Bronchial epithelial cell (primary cell): ENCODE measurements at regions not wholly inside any gene's neighbourhood (a gene's known extent, or its start where the extent isn't known, plus 50 kb on each side); places are given as distances from the start of the nearest gene placed in this dataset.
"Not testable (repeated sequence)": the region's sequence is repeated elsewhere in the genome, so short reads cannot be mapped to it uniquely, and the experiment has no call there.

ENCODE experiments used
- DNase-seq: peaks from one replicate; pipeline ENCODE4 v3.0.0-alpha.2; 2010; ENCODE audit warnings: low read depth
- FAIRE-seq: peaks from 2 replicates; lab custom pipeline; 2011; peaks lifted over from hg19 to GRCh38; lab: Jason Lieb, UNC
- H3K27me3 ChIP-seq: 2 replicates; pipeline ENCODE4 v1.5.1; 2011; ENCODE audit warnings: low read length; ENCODE audit not compliant: control insufficient read depth, insufficient read depth
- H3K36me3 ChIP-seq: 2 replicates; pipeline ENCODE4 v1.5.1; 2011; ENCODE audit warnings: low read length; ENCODE audit not compliant: control insufficient read depth, insufficient read depth
- H3K4me3 ChIP-seq: 2 replicates; pipeline ENCODE4 v1.5.1; 2011; ENCODE audit warnings: mild to moderate bottlenecking, low read depth, low read length, control low read depth
- TF ChIP-seq, protein P1 (sequence below): IDR thresholded peaks from 2 replicates; pipeline ENCODE4 v1.5.1; 2011; ENCODE audit warnings: mild to moderate bottlenecking, moderate library complexity, low read length, control low read depth, inconsistent platforms; ENCODE audit not compliant: insufficient read depth, severe bottlenecking

DNA sequence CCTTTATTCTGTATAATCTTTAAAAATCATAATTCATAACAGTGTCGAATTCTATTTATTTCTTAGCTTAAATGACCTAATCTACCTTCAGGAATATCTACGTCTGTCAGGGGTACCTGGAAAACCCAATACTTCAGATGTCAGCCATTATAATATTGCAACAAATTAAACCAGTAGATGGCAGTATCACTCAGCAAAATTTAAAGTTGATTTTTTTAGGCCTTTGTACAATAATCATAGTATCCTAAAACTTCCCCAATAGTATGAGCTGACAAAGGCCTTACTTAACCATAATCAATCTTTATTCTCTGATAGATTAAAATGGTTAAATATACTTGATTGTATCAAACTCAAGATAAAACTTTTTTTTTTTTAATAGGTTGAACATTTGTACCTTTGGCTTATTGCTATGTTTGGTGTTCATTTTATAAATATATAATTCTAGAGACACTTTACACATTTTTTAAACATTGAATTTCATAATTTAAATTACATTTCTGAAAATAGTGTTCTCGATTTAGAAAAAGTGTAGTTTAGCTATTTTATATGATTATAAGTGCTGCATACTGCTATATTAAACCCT lies 830.2 kb upstream of the SPRY2 start:
- TF ChIP-seq, protein P1, sequence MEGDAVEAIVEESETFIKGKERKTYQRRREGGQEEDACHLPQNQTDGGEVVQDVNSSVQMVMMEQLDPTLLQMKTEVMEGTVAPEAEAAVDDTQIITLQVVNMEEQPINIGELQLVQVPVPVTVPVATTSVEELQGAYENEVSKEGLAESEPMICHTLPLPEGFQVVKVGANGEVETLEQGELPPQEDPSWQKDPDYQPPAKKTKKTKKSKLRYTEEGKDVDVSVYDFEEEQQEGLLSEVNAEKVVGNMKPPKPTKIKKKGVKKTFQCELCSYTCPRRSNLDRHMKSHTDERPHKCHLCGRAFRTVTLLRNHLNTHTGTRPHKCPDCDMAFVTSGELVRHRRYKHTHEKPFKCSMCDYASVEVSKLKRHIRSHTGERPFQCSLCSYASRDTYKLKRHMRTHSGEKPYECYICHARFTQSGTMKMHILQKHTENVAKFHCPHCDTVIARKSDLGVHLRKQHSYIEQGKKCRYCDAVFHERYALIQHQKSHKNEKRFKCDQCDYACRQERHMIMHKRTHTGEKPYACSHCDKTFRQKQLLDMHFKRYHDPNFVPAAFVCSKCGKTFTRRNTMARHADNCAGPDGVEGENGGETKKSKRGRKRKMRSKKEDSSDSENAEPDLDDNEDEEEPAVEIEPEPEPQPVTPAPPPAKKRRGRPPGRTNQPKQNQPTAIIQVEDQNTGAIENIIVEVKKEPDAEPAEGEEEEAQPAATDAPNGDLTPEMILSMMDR, result peak; percentile 23
- Histone ChIP-seq H3K36me3 (no peaks in the 10 kb centered on the region), H3K4me3 (no peak overlapping the region), H3K27me3 (no peaks in the 10 kb centered on the region)
- DNase-seq, result peak; percentile 35
- no peak for FAIRE-seq

DNA sequence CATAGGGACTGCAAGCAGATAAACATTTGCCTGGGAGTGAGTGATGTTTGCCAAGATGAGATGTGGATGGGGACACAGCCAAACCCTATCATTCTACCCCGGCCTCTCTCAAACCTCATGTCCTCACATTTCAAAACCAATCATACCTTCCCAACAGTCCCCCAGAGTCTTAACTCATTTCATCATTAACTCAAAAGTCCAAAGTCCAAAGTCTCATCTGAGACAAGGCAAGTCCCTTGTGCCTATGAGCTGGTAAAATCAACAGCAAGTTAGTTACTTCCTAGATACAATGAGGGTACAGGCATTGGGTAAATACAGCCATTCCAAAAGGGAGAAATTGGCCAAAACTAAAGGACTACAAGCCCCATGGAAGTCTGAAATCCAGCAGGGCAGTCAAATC lies 822.9 kb upstream of the SPRY2 start:
- not testable (repeated sequence) for H3K4me3 ChIP-seq, H3K27me3 ChIP-seq, FAIRE-seq, DNase-seq, H3K36me3 ChIP-seq

DNA sequence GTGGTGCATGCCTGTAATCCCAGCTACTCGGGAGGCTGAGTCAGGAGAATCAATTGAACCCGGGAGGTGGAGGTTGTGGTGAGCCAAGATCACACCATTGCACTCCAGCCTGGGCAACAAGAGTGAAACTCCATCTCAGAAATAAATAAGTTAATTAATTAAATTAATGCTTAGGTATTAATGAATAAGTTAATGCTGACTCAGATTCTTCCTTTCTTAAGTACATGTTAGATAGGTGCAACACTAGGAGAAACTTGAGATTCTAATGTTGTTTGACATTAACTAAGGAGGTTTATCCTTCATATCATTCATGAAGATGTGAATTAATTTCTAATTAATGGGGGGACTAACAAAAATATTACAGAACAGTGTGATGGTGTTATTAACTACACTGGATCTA lies 812.6 kb upstream of the SPRY2 start:
- no peaks in the 10 kb centered on the region for H3K36me3 ChIP-seq
- DNase-seq, result no peak
- no peak overlapping the region for H3K4me3 ChIP-seq
- no peaks in the 10 kb centered on the region for H3K27me3 ChIP-seq
- FAIRE-seq, result no peak
- TF ChIP-seq, protein P1, result no peak

DNA sequence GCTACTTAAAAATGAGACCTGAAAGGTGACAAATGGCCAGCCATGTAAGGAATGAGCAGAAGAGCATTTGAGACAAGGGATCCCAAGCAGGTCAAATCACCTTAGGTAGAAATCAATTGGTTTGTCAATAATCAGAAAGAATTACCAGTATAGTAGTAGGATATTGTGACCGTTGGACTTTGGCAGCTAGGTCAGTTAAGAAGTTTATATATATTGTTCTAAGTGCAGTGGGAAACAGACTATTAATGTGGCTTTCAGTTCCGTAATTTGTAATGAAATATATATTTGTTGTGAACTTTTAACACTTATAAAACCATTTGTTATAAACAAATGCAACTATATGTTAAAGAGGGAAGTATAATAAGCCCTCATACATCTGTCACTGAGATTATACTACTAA lies 807.9 kb upstream of the SPRY2 start:
- TF ChIP-seq, protein P1, result no peak
- DNase-seq (no peak), FAIRE-seq (no peak)
- Histone ChIP-seq H3K4me3 (no peak overlapping the region), H3K27me3 (no peaks in the 10 kb centered on the region), H3K36me3 (no peaks in the 10 kb centered on the region)

DNA sequence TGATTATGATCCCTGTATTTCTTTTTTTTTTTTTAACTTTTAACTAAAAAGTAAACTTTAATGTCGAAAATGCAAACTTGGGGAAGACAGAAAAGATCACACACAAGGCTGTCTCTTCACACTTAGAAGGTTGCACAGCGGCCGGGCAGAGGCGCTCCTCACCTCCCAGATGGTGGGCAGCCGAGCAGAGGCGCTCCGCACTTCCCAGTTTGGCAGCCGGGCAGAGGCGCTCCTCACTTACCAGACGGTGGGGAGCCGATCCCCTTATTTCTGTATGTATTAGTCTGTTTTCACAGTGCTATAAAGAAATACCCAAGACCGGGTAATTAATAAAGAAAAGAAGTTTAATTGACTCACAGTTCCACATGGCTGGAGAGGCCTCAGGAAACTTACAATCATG lies 805.6 kb upstream of the SPRY2 start:
- not testable (repeated sequence) for DNase-seq, H3K4me3 ChIP-seq, H3K36me3 ChIP-seq, H3K27me3 ChIP-seq, FAIRE-seq

DNA sequence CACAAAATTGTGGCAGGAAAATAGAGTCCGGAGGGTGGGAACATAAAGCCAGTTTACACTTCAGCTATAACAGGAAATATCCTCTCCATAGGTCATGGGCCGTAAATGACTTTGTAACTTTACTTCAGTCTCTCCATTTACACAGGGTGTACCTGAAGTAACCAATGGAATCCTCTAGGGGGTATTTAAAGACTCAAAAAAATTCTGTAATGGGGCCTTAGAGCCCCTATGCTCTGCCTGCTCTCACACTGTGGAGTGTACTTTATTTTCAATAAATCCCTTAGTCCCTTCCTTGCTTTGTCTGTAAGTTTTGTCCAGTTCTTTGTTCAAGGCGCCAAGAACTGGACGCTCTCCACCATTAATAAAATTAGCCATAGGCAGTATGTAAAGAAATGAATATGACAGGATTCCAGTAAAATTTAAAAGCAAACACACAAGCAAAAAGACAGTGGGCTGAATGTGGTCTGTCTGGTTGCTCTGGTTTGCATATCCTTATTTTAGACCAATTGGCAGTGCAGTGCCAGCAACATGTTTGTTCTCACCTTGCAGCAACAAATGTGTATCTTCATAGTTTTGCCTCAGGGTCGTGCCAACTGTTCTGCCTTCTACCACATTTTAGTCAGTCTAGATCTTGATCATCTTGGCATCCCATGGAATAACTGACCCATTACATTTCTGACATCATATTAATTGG lies 801.5 kb upstream of the SPRY2 start:
- H3K36me3 ChIP-seq, result no peaks in the 10 kb centered on the region
- no peak for FAIRE-seq
- H3K4me3 ChIP-seq, result no peak overlapping the region
- DNase-seq, result no peak
- H3K27me3 ChIP-seq, result no peaks in the 10 kb centered on the region
- TF ChIP-seq, protein P1, result no peak

DNA sequence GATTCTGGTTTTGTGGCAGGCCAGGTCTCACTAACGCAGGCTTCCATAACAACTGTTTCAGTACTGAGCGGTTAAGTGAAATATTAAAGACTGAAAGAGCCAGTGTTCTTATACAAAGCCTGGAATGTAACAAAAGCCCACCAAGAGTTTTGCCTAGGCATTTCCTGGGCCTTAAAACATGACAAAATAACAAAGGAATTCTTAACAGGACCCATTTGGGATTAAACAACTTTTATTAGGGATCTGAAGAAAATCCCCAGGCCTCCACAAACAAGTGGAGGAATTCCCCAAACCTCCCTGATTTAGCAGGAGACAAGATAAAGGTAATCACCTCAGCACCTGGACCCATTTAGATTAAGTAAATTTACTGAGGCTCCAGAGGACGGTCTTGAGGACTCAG lies 799.7 kb upstream of the SPRY2 start:
- TF ChIP-seq, protein P1, result no peak
- DNase-seq (no peak), FAIRE-seq (no peak)
- no peaks in the 10 kb centered on the region for H3K27me3 ChIP-seq
- H3K36me3 ChIP-seq, result no peaks in the 10 kb centered on the region
- no peak overlapping the region for H3K4me3 ChIP-seq
